Mesenchymal stem cell (in vitro differentiated cells and primary cell): ENCODE measurements at regions not wholly inside any gene's neighbourhood (a gene's known extent, or its start where the extent isn't known, plus 50 kb on each side); places are given as distances from the start of the nearest gene placed in this dataset.

Experiments
- DNase-seq: peaks from one replicate; pipeline ENCODE4 v3.0.0-alpha.2; 2013
- H2AFZ ChIP-seq: one replicate; pipeline ENCODE4 v1.6.1; 2013; ENCODE audit warnings: low read depth, mild to moderate bottlenecking, control low read depth, inconsistent platforms, low read length, moderate library complexity
- H2AK5ac ChIP-seq: 2 replicates; pipeline ENCODE4 v1.6.1; 2013; ENCODE audit warnings: low read length, moderate library complexity, mild to moderate bottlenecking, inconsistent platforms; ENCODE audit not compliant: severe bottlenecking
- H2BK120ac ChIP-seq: one replicate; pipeline ENCODE4 v1.6.1; 2013; ENCODE audit warnings: low read depth, mild to moderate bottlenecking, inconsistent platforms, low read length, moderate library complexity
- H2BK12ac ChIP-seq, 2 experiments: one replicate each; pipeline ENCODE4 v1.6.1; 2013; ENCODE audit warnings: inconsistent platforms in 2 of 2, low read length in 2 of 2, mild to moderate bottlenecking in 2 of 2, moderate library complexity in 2 of 2, control low read depth in 1 of 2
- H2BK15ac ChIP-seq: one replicate; pipeline ENCODE4 v1.6.1; 2013; ENCODE audit warnings: mild to moderate bottlenecking, low read depth, inconsistent platforms; ENCODE audit not compliant: poor library complexity, severe bottlenecking
- H2BK5ac ChIP-seq: 2 replicates; pipeline ENCODE4 v1.6.1; 2013; ENCODE audit warnings: low read depth, mild to moderate bottlenecking, low read length, control low read depth, inconsistent platforms; ENCODE audit not compliant: poor library complexity, severe bottlenecking
- H3K14ac ChIP-seq, 2 experiments: one replicate each; pipeline ENCODE4 v1.6.1; 2013; ENCODE audit warnings: inconsistent platforms in 2 of 2, low read length in 2 of 2, control low read depth in 1 of 2, mild to moderate bottlenecking in 1 of 2, moderate library complexity in 1 of 2
- H3K18ac ChIP-seq, 2 experiments: one replicate each; pipeline ENCODE4 v1.6.1; 2013; ENCODE audit warnings: inconsistent platforms in 2 of 2, low read length in 2 of 2, control low read depth in 1 of 2, low read depth in 1 of 2, mild to moderate bottlenecking in 1 of 2
- H3K23ac ChIP-seq, 2 experiments: one replicate each; pipeline ENCODE4 v1.6.1; 2013; ENCODE audit warnings: inconsistent platforms in 2 of 2, low read length in 2 of 2, mild to moderate bottlenecking in 2 of 2, moderate library complexity in 2 of 2, control low read depth in 1 of 2
- H3K27ac ChIP-seq: 2 replicates; pipeline ENCODE4 v1.5.1; 2013; ENCODE audit warnings: mild to moderate bottlenecking, moderate library complexity, low read length, control low read depth, inconsistent platforms; ENCODE audit not compliant: poor library complexity, severe bottlenecking
- H3K27me3 ChIP-seq, 2 experiments: 2 replicates each; pipeline versions ENCODE4 v1.6.1 to v1.7.0; 2013; ENCODE audit warnings: low read length in 2 of 2, mild to moderate bottlenecking in 2 of 2, moderate library complexity in 2 of 2, control low read depth in 1 of 2, inconsistent platforms in 1 of 2; ENCODE audit not compliant: control insufficient read depth in 1 of 2, insufficient read depth in 1 of 2
- H3K36me3 ChIP-seq, 2 experiments: 2 replicates each; pipeline versions ENCODE4 v1.6.1 to v1.7.0; 2013; ENCODE audit warnings: low read length in 2 of 2, control low read depth in 1 of 2, inconsistent platforms in 1 of 2, low read depth in 1 of 2, mild to moderate bottlenecking in 1 of 2; ENCODE audit not compliant: insufficient read depth in 2 of 2, control insufficient read depth in 1 of 2
- H3K4ac ChIP-seq, 2 experiments: one replicate each; pipeline ENCODE4 v1.6.1; 2013; ENCODE audit warnings: inconsistent platforms in 2 of 2, low read length in 2 of 2, mild to moderate bottlenecking in 2 of 2, moderate library complexity in 2 of 2, control low read depth in 1 of 2, low read depth in 1 of 2
- H3K4me1 ChIP-seq: 2 replicates; pipeline ENCODE4 v1.6.1; 2013; ENCODE audit warnings: low read depth, low read length, control low read depth; ENCODE audit not compliant: control insufficient read depth, insufficient read depth
- H3K4me2 ChIP-seq: 2 replicates; pipeline ENCODE4 v1.6.1; 2013; ENCODE audit warnings: low read length, mild to moderate bottlenecking, inconsistent platforms; ENCODE audit not compliant: poor library complexity, severe bottlenecking
- H3K4me3 ChIP-seq, 2 experiments: 2 replicates each; pipeline versions ENCODE4 v1.5.1 to v1.7.0; 2013; ENCODE audit warnings: low read length in 2 of 2, mild to moderate bottlenecking in 2 of 2, control low read depth in 1 of 2, low read depth in 1 of 2; ENCODE audit not compliant: insufficient read depth in 1 of 2
- H3K79me1 ChIP-seq: replicated peaks from 2 replicates; pipeline ENCODE4 v1.6.1; 2013; ENCODE audit warnings: mild to moderate bottlenecking, control low read depth, low read length, inconsistent platforms; ENCODE audit not compliant: poor library complexity, severe bottlenecking
- H3K9ac ChIP-seq: 2 replicates; pipeline ENCODE4 v1.7.0; 2013; ENCODE audit warnings: mild to moderate bottlenecking, low read length, moderate library complexity
- H3K9me3 ChIP-seq: 2 replicates; pipeline ENCODE4 v1.7.0; 2013; ENCODE audit warnings: mild to moderate bottlenecking, low read length; ENCODE audit not compliant: control insufficient read depth
- H4K8ac ChIP-seq: one replicate; pipeline ENCODE4 v1.6.1; 2013; ENCODE audit warnings: inconsistent platforms, mild to moderate bottlenecking, low read length, moderate library complexity
- H4K91ac ChIP-seq: one replicate; pipeline ENCODE4 v1.6.1; 2013; ENCODE audit warnings: mild to moderate bottlenecking, low read length, inconsistent platforms
- WGBS: methylation state at CpG from one replicate; pipeline ENCODE4 v1.1.7; 2013; ENCODE audit warnings: mixed read lengths; 5-methylcytosine and 5-hydroxymethylcytosine counted together

GRCh38 chr16:65598621-65599020 lies 476.8 kb upstream of the CDH11 start:
- 90% methylated on average over 3 of the region's 3 CpGs for WGBS
- H2AFZ ChIP-seq: no peak overlapping the region
- H3K36me3 ChIP-seq: no peaks in the 10 kb centered on the region
- no peak overlapping the region for H3K4ac ChIP-seq
- H2BK120ac ChIP-seq: no peak overlapping the region
- no peak overlapping the region for H2BK12ac ChIP-seq
- no peak overlapping the region for H3K18ac ChIP-seq
- H3K14ac ChIP-seq: peak overlapping the region in 1 of 2 experiments; percentile 59
- no peak overlapping the region for H2AK5ac ChIP-seq
- no peak for DNase-seq
- H3K9ac ChIP-seq: no peak overlapping the region
- H3K79me1 ChIP-seq: no peaks in the 10 kb centered on the region
- no peak overlapping the region for H4K8ac ChIP-seq
- no peaks in the 10 kb centered on the region for H3K27me3 ChIP-seq
- H3K23ac ChIP-seq: no peak overlapping the region
- H3K4me2 ChIP-seq: no peak overlapping the region
- no peaks in the 10 kb centered on the region for H3K4me1 ChIP-seq
- H2BK15ac ChIP-seq: no peak overlapping the region
- H2BK5ac ChIP-seq: no peak overlapping the region
- H3K27ac ChIP-seq: no peak overlapping the region
- no peaks in the 10 kb centered on the region for H3K9me3 ChIP-seq
- no peak overlapping the region for H3K4me3 ChIP-seq
- no peak overlapping the region for H4K91ac ChIP-seq

GRCh38 chr16:65583498-65583897 lies 461.6 kb upstream of the CDH11 start:
- no peak overlapping the region for H2BK12ac ChIP-seq
- H3K27me3 ChIP-seq: no peaks in the 10 kb centered on the region
- no peak overlapping the region for H4K8ac ChIP-seq
- H4K91ac ChIP-seq: no peak overlapping the region
- no peak overlapping the region for H3K14ac ChIP-seq
- no peak overlapping the region for H3K4ac ChIP-seq
- 86% methylated on average over 3 of the region's 3 CpGs for WGBS
- no peaks in the 10 kb centered on the region for H3K4me1 ChIP-seq
- no peaks in the 10 kb centered on the region for H3K36me3 ChIP-seq
- no peaks in the 10 kb centered on the region for H3K79me1 ChIP-seq
- H2AFZ ChIP-seq: no peak overlapping the region
- H3K9me3 ChIP-seq: no peaks in the 10 kb centered on the region
- no peak overlapping the region for H2BK15ac ChIP-seq
- no peak overlapping the region for H2AK5ac ChIP-seq
- no peak for DNase-seq
- H3K23ac ChIP-seq: no peak overlapping the region
- H3K18ac ChIP-seq: no peak overlapping the region
- H2BK120ac ChIP-seq: no peak overlapping the region
- no peak overlapping the region for H3K9ac ChIP-seq
- H3K27ac ChIP-seq: no peak overlapping the region
- no peak overlapping the region for H3K4me3 ChIP-seq
- no peak overlapping the region for H3K4me2 ChIP-seq
- H2BK5ac ChIP-seq: no peak overlapping the region

GRCh38 chr16:65579050-65579449 lies 457.2 kb upstream of the CDH11 start:
- Histone ChIP-seq H3K9me3 (no peaks in the 10 kb centered on the region), H3K27ac (no peak overlapping the region), H3K9ac (no peak overlapping the region), H2BK120ac (no peak overlapping the region), H2AFZ (no peak overlapping the region), H3K36me3 (no peaks in the 10 kb centered on the region), H2BK5ac (no peak overlapping the region), H2BK15ac (no peak overlapping the region), H3K23ac (no peak overlapping the region), H3K4me2 (no peak overlapping the region), H3K4me3 (no peak overlapping the region), H4K8ac (peak overlapping the region; percentile 27), H2BK12ac (peak overlapping the region in 1 of 2 experiments; percentile 59), H3K18ac (no peak overlapping the region), H3K79me1 (no peaks in the 10 kb centered on the region), H3K27me3 (no peaks in the 10 kb centered on the region), H3K4me1 (no peaks in the 10 kb centered on the region), H3K4ac (no peak overlapping the region), H4K91ac (no peak overlapping the region), H2AK5ac (no peak overlapping the region), H3K14ac (no peak overlapping the region)
- DNase-seq: no peak
- 9% methylated on average over 6 of the region's 6 CpGs for WGBS

- no peak overlapping the region for H2BK15ac ChIP-seq
- H3K4me2 ChIP-seq: no peak overlapping the region
- no peak overlapping the region for H4K91ac ChIP-seq
- H3K27ac ChIP-seq: no peak overlapping the region
- no peak overlapping the region for H2AK5ac ChIP-seq
- no peak overlapping the region for H3K4me3 ChIP-seq
- H3K36me3 ChIP-seq: no peaks in the 10 kb centered on the region
- no peak overlapping the region for H3K23ac ChIP-seq
- no peak overlapping the region for H2BK12ac ChIP-seq
- H4K8ac ChIP-seq: no peak overlapping the region
- no peaks in the 10 kb centered on the region for H3K4me1 ChIP-seq
- H2AFZ ChIP-seq: no peak overlapping the region
- H3K27me3 ChIP-seq: no peaks in the 10 kb centered on the region
- no peak overlapping the region for H3K18ac ChIP-seq
- H3K4ac ChIP-seq: no peak overlapping the region
- DNase-seq: no peak
- no peak overlapping the region for H3K14ac ChIP-seq
- no peaks in the 10 kb centered on the region for H3K79me1 ChIP-seq
- 83% methylated on average over 10 of the region's 10 CpGs for WGBS
- no peak overlapping the region for H2BK5ac ChIP-seq
- no peak overlapping the region for H3K9ac ChIP-seq
- H3K9me3 ChIP-seq: no peaks in the 10 kb centered on the region
- H2BK120ac ChIP-seq: no peak overlapping the region
Measured at GRCh38 chr16:65576631-65577030, 454.8 kb upstream of the CDH11 start.
